ENCODE measurements at regions not wholly inside any gene's neighbourhood (a gene's known extent, or its start where the extent isn't known, plus 50 kb on each side); places are given as distances from the start of the nearest gene placed in this dataset.

DNA sequence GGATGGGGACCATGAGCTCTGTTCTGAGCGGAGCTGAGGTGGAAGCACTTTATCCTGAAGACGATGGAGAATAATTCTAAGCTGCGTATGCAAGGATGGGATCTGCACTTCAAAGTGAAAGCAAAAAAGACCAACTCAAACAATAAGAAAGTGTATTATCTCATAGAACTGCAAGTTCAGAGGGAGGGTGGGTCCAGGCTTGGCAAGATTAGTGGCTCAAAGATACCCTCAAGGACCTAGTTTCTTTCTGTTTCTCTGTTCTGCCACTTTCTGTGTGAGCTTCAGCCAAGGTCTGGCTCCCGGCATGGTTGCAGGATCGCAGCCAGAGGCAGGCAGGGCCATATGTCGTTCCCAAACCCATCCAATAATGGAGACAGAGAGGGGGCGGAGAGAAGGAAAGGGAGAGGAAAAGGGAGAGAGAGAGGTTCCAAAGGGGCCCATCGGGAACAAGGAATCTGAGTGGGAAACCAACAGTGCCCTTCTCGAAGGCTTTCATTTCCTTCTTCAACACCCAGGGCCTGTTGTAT lies 169.2 kb upstream of the NCK2 start:
- Mint-ChIP-seq H3K36me3 (ENCODE audit: low read depth) (no peaks in the 10 kb centered on the region), H3K27ac (ENCODE audit: unreplicated experiment) (no peak overlapping the region), H3K27me3 (ENCODE audit: low read depth) (no peaks in the 10 kb centered on the region), H3K4me1 (peaks cover 18% of the 10 kb centered on the region), H3K9me3 (no peaks in the 10 kb centered on the region), H3K4me3 (no peak overlapping the region)
- DNase-seq (ENCODE audit: low read depth, low spot score), result no peak
- TF ChIP-seq, protein P1, sequence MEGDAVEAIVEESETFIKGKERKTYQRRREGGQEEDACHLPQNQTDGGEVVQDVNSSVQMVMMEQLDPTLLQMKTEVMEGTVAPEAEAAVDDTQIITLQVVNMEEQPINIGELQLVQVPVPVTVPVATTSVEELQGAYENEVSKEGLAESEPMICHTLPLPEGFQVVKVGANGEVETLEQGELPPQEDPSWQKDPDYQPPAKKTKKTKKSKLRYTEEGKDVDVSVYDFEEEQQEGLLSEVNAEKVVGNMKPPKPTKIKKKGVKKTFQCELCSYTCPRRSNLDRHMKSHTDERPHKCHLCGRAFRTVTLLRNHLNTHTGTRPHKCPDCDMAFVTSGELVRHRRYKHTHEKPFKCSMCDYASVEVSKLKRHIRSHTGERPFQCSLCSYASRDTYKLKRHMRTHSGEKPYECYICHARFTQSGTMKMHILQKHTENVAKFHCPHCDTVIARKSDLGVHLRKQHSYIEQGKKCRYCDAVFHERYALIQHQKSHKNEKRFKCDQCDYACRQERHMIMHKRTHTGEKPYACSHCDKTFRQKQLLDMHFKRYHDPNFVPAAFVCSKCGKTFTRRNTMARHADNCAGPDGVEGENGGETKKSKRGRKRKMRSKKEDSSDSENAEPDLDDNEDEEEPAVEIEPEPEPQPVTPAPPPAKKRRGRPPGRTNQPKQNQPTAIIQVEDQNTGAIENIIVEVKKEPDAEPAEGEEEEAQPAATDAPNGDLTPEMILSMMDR (conservative IDR thresholded peaks at IDR 0.05), result no peak

DNA sequence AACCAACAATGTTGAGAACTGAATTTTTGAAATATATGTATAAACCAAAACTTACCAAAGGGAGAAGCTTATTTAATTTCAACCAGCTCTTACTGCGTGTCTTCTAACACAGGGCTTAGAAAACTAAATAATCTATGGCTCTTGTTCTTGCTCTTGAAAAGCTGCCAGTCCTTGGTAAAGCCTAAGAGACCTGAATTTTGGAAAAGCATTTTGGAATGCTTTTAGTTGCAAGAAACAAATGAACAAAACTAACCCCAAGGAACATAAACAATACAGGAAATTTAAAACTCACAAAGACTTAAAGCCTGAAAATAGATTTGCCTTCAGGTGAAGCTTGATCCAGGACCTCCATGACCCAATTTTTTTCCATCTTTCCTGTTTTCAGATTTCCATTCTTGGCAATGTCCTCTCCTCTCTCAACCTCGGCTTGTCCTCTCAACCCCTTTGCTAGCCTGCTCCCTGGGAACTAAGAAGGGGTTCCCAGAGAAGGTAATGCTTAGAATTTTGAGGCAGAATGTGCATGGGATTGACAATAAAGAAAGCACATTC lies 169.8 kb upstream of the NCK2 start:
- TF ChIP-seq, protein P1 (conservative IDR thresholded peaks at IDR 0.05), result no peak
- no peak overlapping the region for H3K4me3 Mint-ChIP-seq
- no peaks in the 10 kb centered on the region for H3K36me3 Mint-ChIP-seq (ENCODE audit: low read depth)
- no peaks in the 10 kb centered on the region for H3K9me3 Mint-ChIP-seq
- no peak for DNase-seq (ENCODE audit: low read depth, low spot score)
- H3K27ac Mint-ChIP-seq (ENCODE audit: unreplicated experiment), result no peak overlapping the region
- peaks cover 18% of the 10 kb centered on the region for H3K4me1 Mint-ChIP-seq
- no peaks in the 10 kb centered on the region for H3K27me3 Mint-ChIP-seq (ENCODE audit: low read depth)

GRCh38 chr2:105573910-105574655 lies 170.6 kb upstream of the NCK2 start:
- H3K4me1 Mint-ChIP-seq, result peaks cover 18% of the 10 kb centered on the region
- no peak overlapping the region for H3K4me3 Mint-ChIP-seq
- no peaks in the 10 kb centered on the region for H3K9me3 Mint-ChIP-seq
- no peaks in the 10 kb centered on the region for H3K36me3 Mint-ChIP-seq (ENCODE audit: low read depth)
- H3K27ac Mint-ChIP-seq (ENCODE audit: unreplicated experiment), result no peak overlapping the region
- TF ChIP-seq, protein P1 (conservative IDR thresholded peaks at IDR 0.05), result no peak
- H3K27me3 Mint-ChIP-seq (ENCODE audit: low read depth), result no peaks in the 10 kb centered on the region
- DNase-seq (ENCODE audit: low read depth, low spot score), result no peak

- DNase-seq (ENCODE audit: low read depth, low spot score), result no peak
- TF ChIP-seq, protein P1 (conservative IDR thresholded peaks at IDR 0.05), result no peak
- no peak overlapping the region for H3K27ac Mint-ChIP-seq (ENCODE audit: unreplicated experiment)
- no peak overlapping the region for H3K4me3 Mint-ChIP-seq
- no peaks in the 10 kb centered on the region for H3K27me3 Mint-ChIP-seq (ENCODE audit: low read depth)
- H3K4me1 Mint-ChIP-seq, result peaks cover 18% of the 10 kb centered on the region
- H3K9me3 Mint-ChIP-seq, result no peaks in the 10 kb centered on the region
- no peaks in the 10 kb centered on the region for H3K36me3 Mint-ChIP-seq (ENCODE audit: low read depth)
Observed at GRCh38 chr2:105573490-105573889, 171.2 kb upstream of the NCK2 start.

GRCh38 chr2:105571445-105571987 lies 172.7 kb upstream of the FHL2 start:
- H3K4me1 Mint-ChIP-seq, result peaks cover 17% of the 10 kb centered on the region
- H3K9me3 Mint-ChIP-seq, result no peaks in the 10 kb centered on the region
- no peak for DNase-seq (ENCODE audit: low read depth, low spot score)
- H3K36me3 Mint-ChIP-seq (ENCODE audit: low read depth), result no peaks in the 10 kb centered on the region
- H3K4me3 Mint-ChIP-seq, result no peak overlapping the region
- TF ChIP-seq, protein P1 (conservative IDR thresholded peaks at IDR 0.05), result no peak
- H3K27ac Mint-ChIP-seq (ENCODE audit: unreplicated experiment), result no peak overlapping the region
- H3K27me3 Mint-ChIP-seq (ENCODE audit: low read depth), result no peaks in the 10 kb centered on the region
